H1 (cell line): ENCODE measurements at regions not wholly inside any gene's neighbourhood (a gene's known extent, or its start where the extent isn't known, plus 50 kb on each side); places are given as distances from the start of the nearest gene placed in this dataset.

Experiments
- BCL11A ChIP-seq, 2 experiments: IDR thresholded peaks; one replicate each; pipeline ENCODE4 v1.6.1; 2011; ENCODE audit warnings: low read depth in 2 of 2, low read length in 2 of 2, mild to moderate bottlenecking in 2 of 2
- PHF8 ChIP-seq: fragments of 200-600 bp; sonication (generic); conservative IDR thresholded peaks from 2 replicates; pipeline ENCODE4 v1.7.1; 2012; ENCODE audit warnings: low read depth, mild to moderate bottlenecking, inconsistent platforms, low read length, moderate library complexity
- TF ChIP-seq, protein P1 (sequence below): IDR thresholded peaks from 2 replicates; pipeline ENCODE4 v1.6.1; 2012; ENCODE audit warnings: inconsistent platforms

DNA sequence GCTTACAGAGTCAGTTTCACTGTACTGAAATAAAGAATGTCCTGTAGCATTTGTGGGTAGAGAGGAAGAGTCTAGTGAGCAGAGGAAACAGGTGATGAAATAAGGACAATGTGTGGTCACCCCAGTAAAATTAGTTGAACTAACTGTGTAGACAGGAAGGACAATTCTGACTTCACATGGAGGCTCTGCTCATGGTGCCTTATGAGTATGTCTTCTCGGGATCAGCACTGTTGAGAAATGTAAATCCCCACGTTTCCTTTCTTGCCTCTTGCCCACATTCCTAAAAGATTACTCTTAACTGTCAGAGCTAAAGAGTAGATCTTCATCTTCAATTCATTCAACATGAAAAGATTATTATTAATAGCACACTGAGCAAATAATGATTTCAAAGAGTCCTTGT is 113.2 kb upstream of the FLRT2 start (continued):
- TF ChIP-seq BCL11A (IDR thresholded peaks at IDR 0.05; ENCODE audit: low read depth in 2 of 2, low read length in 2 of 2), result no peak
- TF ChIP-seq PHF8, result no peak
- TF ChIP-seq, protein P1, sequence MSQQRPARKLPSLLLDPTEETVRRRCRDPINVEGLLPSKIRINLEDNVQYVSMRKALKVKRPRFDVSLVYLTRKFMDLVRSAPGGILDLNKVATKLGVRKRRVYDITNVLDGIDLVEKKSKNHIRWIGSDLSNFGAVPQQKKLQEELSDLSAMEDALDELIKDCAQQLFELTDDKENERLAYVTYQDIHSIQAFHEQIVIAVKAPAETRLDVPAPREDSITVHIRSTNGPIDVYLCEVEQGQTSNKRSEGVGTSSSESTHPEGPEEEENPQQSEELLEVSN, result no peak
